Stimulated activated naive CD4-positive, alpha-beta T cell (primary cell): ENCODE measurements at regions not wholly inside any gene's neighbourhood (a gene's known extent, or its start where the extent isn't known, plus 50 kb on each side); places are given as distances from the start of the nearest gene placed in this dataset.
A peak's percentile ranks its signal among the peaks of the same experiment; 100 is the strongest.
"Not testable (repeated sequence)": the region's sequence is repeated elsewhere in the genome, so short reads cannot be mapped to it uniquely, and the experiment has no call there.

Experiments
- DNase-seq, 6 experiments: peaks; one replicate each; lab custom pipeline; 2025; lab: John Stamatoyannopoulos, UW

GRCh38 chr2:241958818-241959545 lies 89.5 kb downstream of the RTP5 start:
- DNase-seq, result no peak

- DNase-seq, result no peak
These were observed 90.3 kb downstream of the RTP5 start for GRCh38 chr2:241959751-241960269.

GRCh38 chr2:241961454-241961853 lies 91.9 kb downstream of the RTP5 start:
- DNase-seq, result no peak

GRCh38 chr2:241964133-241964532 lies 94.6 kb downstream of the RTP5 start:
- DNase-seq, result no peak

GRCh38 chr2:241965931-241966412 lies 96.4 kb downstream of the RTP5 start:
- peak in 1 of 6 experiments; percentile 20 for DNase-seq

- DNase-seq, result no peak
These were observed 97.3 kb downstream of the RTP5 start for GRCh38 chr2:241966647-241967466.

- no peak for DNase-seq
These were observed 98.1 kb downstream of the RTP5 start for GRCh38 chr2:241967467-241968144.

- no peak for DNase-seq
These were observed 98.9 kb downstream of the RTP5 start for GRCh38 chr2:241968417-241968816.

- not testable (repeated sequence) for DNase-seq
These were observed 99.7 kb downstream of the RTP5 start for GRCh38 chr2:241969182-241969581.

GRCh38 chr2:241970716-241971115 lies 101.2 kb downstream of the RTP5 start:
- DNase-seq, result no peak

- no peak for DNase-seq
These were observed 104.6 kb downstream of the RTP5 start for GRCh38 chr2:241974096-241974495.

- DNase-seq, result no peak
These were observed 105.5 kb downstream of the RTP5 start for GRCh38 chr2:241974851-241975592.

GRCh38 chr2:241975593-241976284 lies 106.2 kb downstream of the RTP5 start:
- DNase-seq, result no peak

GRCh38 chr2:241976296-241976695 lies 106.8 kb downstream of the RTP5 start:
- no peak for DNase-seq

GRCh38 chr2:241977557-241978300 lies 108.2 kb downstream of the RTP5 start:
- DNase-seq, result no peak

GRCh38 chr2:241978670-241979069 lies 109.1 kb downstream of the RTP5 start:
- no peak for DNase-seq

GRCh38 chr2:241980193-241980592 lies 110.7 kb downstream of the RTP5 start:
- no peak for DNase-seq

- no peak for DNase-seq
These were observed 111.7 kb downstream of the RTP5 start for GRCh38 chr2:241981076-241981700.

- no peak for DNase-seq
These were observed 113.4 kb downstream of the RTP5 start for GRCh38 chr2:241982706-241983570.
